ENCODE measurements at regions not wholly inside any gene's neighbourhood (a gene's known extent, or its start where the extent isn't known, plus 50 kb on each side); places are given as distances from the start of the nearest gene placed in this dataset.

GRCh38 chr6:165873976-165874375 lies 210.9 kb upstream of the PDE10A start:
- Mint-ChIP-seq H3K4me3 (no peak overlapping the region), H3K27ac (no peak overlapping the region), H3K27me3 (peaks cover 20% of the 10 kb centered on the region), H3K4me1 (ENCODE audit: low read depth) (no peaks in the 10 kb centered on the region), H3K36me3 (ENCODE audit: low read depth) (no peaks in the 10 kb centered on the region), H3K9me3 (peaks cover 11% of the 10 kb centered on the region)
- DNase-seq: no peak

- Mint-ChIP-seq H3K27ac (no peak overlapping the region), H3K27me3 (peaks cover 15% of the 10 kb centered on the region), H3K9me3 (peaks cover 11% of the 10 kb centered on the region), H3K4me1 (ENCODE audit: low read depth) (no peaks in the 10 kb centered on the region), H3K4me3 (no peak overlapping the region), H3K36me3 (ENCODE audit: low read depth) (no peaks in the 10 kb centered on the region)
- no peak for DNase-seq
These were observed 209.8 kb upstream of the PDE10A start for GRCh38 chr6:165872811-165873210.

DNA sequence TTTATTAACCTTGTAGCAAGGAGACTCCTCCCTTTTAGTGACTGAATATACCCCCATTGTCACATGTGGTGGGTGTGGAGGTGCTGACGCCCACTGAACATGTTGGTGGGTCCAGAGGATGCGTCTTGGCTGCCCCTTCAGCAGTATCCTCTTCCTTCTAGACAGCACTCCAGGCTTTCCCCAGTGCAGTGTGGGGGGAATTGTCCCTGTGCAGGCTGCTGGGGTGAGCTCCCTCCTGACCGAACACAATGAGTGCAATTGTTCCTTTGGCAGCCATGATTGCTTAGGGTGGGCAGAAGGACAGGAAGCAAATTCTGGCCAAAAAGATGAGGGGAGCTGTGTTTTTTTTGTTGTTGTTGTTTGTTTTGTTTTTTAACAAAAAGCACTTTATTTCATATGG lies 209.3 kb upstream of the PDE10A start:
- Mint-ChIP-seq H3K36me3 (ENCODE audit: low read depth) (no peaks in the 10 kb centered on the region), H3K4me3 (no peak overlapping the region), H3K9me3 (peaks cover 13% of the 10 kb centered on the region), H3K27me3 (peaks cover 14% of the 10 kb centered on the region), H3K4me1 (ENCODE audit: low read depth) (no peaks in the 10 kb centered on the region), H3K27ac (no peak overlapping the region)
- DNase-seq: no peak

GRCh38 chr6:165871571-165871970 lies 208.5 kb upstream of the PDE10A start:
- no peak overlapping the region for H3K27ac Mint-ChIP-seq
- H3K9me3 Mint-ChIP-seq: peaks cover 17% of the 10 kb centered on the region
- H3K36me3 Mint-ChIP-seq (ENCODE audit: low read depth): no peaks in the 10 kb centered on the region
- DNase-seq: no peak
- no peak overlapping the region for H3K4me3 Mint-ChIP-seq
- peaks cover 10% of the 10 kb centered on the region for H3K27me3 Mint-ChIP-seq
- H3K4me1 Mint-ChIP-seq (ENCODE audit: low read depth): no peaks in the 10 kb centered on the region

- peaks cover 3% of the 10 kb centered on the region for H3K27me3 Mint-ChIP-seq
- H3K4me3 Mint-ChIP-seq: no peak overlapping the region
- H3K4me1 Mint-ChIP-seq (ENCODE audit: low read depth): no peaks in the 10 kb centered on the region
- DNase-seq: no peak
- H3K9me3 Mint-ChIP-seq: peaks cover 26% of the 10 kb centered on the region
- H3K27ac Mint-ChIP-seq: no peak overlapping the region
- H3K36me3 Mint-ChIP-seq (ENCODE audit: low read depth): no peaks in the 10 kb centered on the region
These were observed 206.5 kb upstream of the PDE10A start for GRCh38 chr6:165869526-165869925.

- no peak overlapping the region for H3K4me3 Mint-ChIP-seq
- H3K36me3 Mint-ChIP-seq (ENCODE audit: low read depth): no peaks in the 10 kb centered on the region
- peaks cover 28% of the 10 kb centered on the region for H3K9me3 Mint-ChIP-seq
- no peaks in the 10 kb centered on the region for H3K4me1 Mint-ChIP-seq (ENCODE audit: low read depth)
- H3K27ac Mint-ChIP-seq: no peak overlapping the region
- DNase-seq: no peak
- H3K27me3 Mint-ChIP-seq: peaks cover 28% of the 10 kb centered on the region
These were observed 201.9 kb upstream of the PDE10A start for GRCh38 chr6:165864925-165865324.

DNA sequence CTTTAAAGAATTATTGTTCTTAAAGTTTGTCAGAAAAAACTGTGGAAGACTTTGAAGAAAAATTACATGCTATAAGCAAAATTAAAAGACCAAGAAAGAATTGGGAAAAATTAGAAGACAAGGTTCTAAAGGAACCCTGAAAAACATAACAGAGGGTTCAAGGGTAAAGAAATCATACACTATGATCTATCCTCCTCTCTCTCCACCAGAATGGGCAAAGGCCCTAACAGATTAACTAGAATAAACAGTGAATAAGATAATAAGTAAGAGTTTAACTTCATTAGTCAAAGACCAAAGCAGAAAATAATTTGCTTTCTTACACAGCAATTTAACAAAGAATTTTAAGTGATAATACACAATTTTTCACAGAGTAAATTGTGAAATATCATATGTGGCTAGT lies 201.2 kb upstream of the PDE10A start:
- Mint-ChIP-seq H3K4me1 (ENCODE audit: low read depth) (no peaks in the 10 kb centered on the region), H3K36me3 (ENCODE audit: low read depth) (no peaks in the 10 kb centered on the region), H3K4me3 (no peak overlapping the region), H3K27ac (no peak overlapping the region), H3K27me3 (peaks cover 32% of the 10 kb centered on the region), H3K9me3 (peaks cover 20% of the 10 kb centered on the region)
- DNase-seq: no peak

DNA sequence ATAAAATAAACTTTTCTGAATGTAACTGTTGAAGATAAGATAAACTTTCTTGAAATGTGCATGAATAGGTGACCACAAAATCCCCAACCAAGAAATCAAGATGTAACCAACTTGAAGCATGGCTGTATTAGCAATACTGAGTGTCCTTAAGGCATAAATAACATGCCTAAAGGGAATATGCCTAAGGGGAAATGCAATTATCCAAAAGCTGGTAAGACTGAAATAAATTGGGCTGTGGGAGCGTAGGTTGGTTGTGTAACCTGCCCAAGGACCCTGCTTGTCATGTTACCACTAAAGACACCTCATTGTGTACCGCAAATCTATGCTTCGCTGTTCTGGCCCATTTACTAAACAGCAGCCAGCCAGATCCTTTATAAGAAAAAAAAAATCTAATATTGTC lies 200.8 kb upstream of the PDE10A start:
- DNase-seq: no peak
- H3K4me1 Mint-ChIP-seq (ENCODE audit: low read depth): no peaks in the 10 kb centered on the region
- peaks cover 36% of the 10 kb centered on the region for H3K27me3 Mint-ChIP-seq
- no peak overlapping the region for H3K4me3 Mint-ChIP-seq
- H3K27ac Mint-ChIP-seq: no peak overlapping the region
- H3K9me3 Mint-ChIP-seq: peaks cover 20% of the 10 kb centered on the region
- no peaks in the 10 kb centered on the region for H3K36me3 Mint-ChIP-seq (ENCODE audit: low read depth)

DNA sequence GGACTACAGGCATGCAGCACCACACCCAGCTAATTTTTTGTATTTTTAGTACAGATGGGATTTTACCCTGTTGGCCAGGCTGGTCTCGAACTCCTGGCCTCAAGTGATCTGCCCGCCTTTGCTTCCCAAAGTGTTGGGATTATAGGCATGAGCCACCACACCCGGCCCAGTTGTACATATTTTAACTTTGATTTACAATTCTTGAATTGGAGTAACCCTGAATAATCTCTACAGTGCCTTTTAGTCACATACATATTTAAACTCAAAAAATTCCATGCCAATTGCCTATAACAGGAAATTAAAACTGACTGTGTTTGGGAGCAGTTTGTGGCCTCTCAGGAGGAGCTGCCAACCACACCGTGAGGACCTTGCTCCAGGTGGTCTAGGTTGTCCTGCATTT lies 199.8 kb upstream of the PDE10A start:
- Mint-ChIP-seq H3K9me3 (peaks cover 20% of the 10 kb centered on the region), H3K27ac (no peak overlapping the region), H3K4me1 (ENCODE audit: low read depth) (no peaks in the 10 kb centered on the region), H3K27me3 (peaks cover 44% of the 10 kb centered on the region), H3K4me3 (no peak overlapping the region), H3K36me3 (ENCODE audit: low read depth) (no peaks in the 10 kb centered on the region)
- DNase-seq: no peak

GRCh38 chr6:165861226-165861625 lies 198.2 kb upstream of the PDE10A start:
- Mint-ChIP-seq H3K4me1 (ENCODE audit: low read depth) (no peaks in the 10 kb centered on the region), H3K27ac (no peak overlapping the region), H3K4me3 (no peak overlapping the region), H3K36me3 (ENCODE audit: low read depth) (no peaks in the 10 kb centered on the region), H3K9me3 (peaks cover 11% of the 10 kb centered on the region), H3K27me3 (peaks cover 54% of the 10 kb centered on the region)
- DNase-seq: no peak

DNA sequence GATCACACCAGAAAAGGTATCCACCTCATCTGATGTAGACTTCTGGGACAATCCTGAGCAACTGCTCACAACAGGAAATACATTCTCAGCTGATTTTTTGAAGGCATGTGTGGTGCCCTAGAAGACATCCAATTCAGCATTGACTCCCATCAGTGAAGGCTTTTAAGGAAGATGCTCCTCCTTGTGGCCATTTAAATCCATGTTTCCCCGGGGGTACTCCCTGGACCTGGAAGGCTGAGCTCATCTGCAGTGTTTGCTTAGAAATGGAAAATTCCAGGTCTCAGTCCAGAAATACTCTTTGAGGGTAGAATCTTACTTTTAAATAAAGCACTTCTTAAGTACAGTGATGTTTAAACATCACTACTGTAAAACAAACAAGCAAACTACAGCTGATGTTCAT lies 195.5 kb upstream of the PDE10A start:
- no peaks in the 10 kb centered on the region for H3K36me3 Mint-ChIP-seq (ENCODE audit: low read depth)
- DNase-seq: no peak
- no peak overlapping the region for H3K4me3 Mint-ChIP-seq
- peaks cover 66% of the 10 kb centered on the region for H3K27me3 Mint-ChIP-seq
- peaks cover 2% of the 10 kb centered on the region for H3K9me3 Mint-ChIP-seq
- no peaks in the 10 kb centered on the region for H3K4me1 Mint-ChIP-seq (ENCODE audit: low read depth)
- no peak overlapping the region for H3K27ac Mint-ChIP-seq

- Mint-ChIP-seq H3K27ac (no peak overlapping the region), H3K36me3 (ENCODE audit: low read depth) (no peaks in the 10 kb centered on the region), H3K4me1 (ENCODE audit: low read depth) (no peaks in the 10 kb centered on the region), H3K9me3 (no peaks in the 10 kb centered on the region), H3K4me3 (no peak overlapping the region), H3K27me3 (peaks cover 73% of the 10 kb centered on the region)
- no peak for DNase-seq
These were observed 192.8 kb upstream of the PDE10A start for GRCh38 chr6:165855856-165856255.

- DNase-seq: no peak
- Mint-ChIP-seq H3K27me3 (peaks cover 74% of the 10 kb centered on the region), H3K9me3 (no peaks in the 10 kb centered on the region), H3K36me3 (ENCODE audit: low read depth) (no peaks in the 10 kb centered on the region), H3K4me3 (no peak overlapping the region), H3K4me1 (ENCODE audit: low read depth) (peaks cover 4% of the 10 kb centered on the region), H3K27ac (no peak overlapping the region)
These were observed 192.0 kb upstream of the PDE10A start for GRCh38 chr6:165854863-165855593.

DNA sequence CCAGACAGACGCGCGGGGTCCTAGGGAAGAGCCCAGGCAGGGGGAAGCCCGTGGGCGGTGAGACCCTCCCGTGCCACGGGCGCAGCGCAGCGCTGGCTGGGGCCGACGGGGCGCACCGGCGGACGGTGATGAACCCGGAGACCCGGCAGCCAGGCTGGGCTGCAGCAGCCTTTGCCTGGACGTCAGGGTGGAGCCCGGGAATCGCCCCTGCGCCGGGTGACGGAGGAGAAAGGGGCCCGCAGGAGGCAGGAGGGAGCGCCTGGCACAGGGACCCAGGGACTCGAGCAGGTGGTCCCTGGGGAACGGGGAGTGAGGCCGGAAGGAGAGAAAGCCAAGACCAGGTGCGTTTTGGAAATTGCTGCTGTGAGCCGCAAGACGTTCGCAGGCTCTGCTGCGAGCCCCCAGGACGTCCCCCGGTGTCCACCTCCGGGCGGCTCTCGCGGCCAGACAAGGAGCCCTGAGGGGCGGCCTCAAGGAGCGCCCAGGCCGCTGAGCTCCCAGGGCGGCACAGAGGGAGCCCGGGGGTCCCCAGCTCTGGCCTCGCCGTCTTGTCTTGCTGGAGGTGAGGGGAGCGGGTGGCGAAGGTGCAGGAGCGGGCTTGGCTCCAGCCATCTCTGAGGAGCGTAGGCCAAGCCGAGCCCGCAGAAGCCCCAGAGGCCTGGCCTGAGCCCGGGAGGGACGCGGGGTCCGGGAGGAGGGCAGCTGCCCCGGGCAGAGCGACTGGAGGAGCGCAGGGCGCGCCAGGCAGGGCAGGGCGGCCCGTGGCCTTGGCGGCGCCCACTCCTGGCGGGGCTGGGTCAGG lies 191.2 kb upstream of the PDE10A start:
- H3K36me3 Mint-ChIP-seq (ENCODE audit: low read depth): no peaks in the 10 kb centered on the region

DNA sequence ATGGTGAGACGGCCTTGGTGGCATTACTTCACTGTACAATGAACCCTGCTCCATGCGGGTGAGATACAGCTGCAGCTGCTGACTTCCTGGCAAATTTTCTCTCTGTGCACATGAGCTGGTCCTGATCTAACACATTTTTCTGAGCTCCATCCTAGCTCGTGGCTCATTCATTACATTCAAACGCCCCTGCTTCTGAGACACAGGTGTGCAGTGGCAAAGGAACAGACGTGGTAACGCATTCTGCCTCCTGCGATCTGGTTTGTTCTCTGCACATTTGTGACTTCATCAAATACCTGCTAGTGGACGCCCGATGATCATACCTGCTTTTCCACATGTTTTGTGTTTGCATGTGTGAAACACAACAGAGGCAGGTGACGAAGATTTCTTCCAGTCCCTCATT lies 189.6 kb upstream of the PDE10A start:
- no peak overlapping the region for H3K4me3 Mint-ChIP-seq
- H3K27me3 Mint-ChIP-seq: peaks cover 77% of the 10 kb centered on the region
- no peak overlapping the region for H3K27ac Mint-ChIP-seq
- H3K4me1 Mint-ChIP-seq (ENCODE audit: low read depth): peaks cover 10% of the 10 kb centered on the region
- H3K9me3 Mint-ChIP-seq: no peaks in the 10 kb centered on the region
- H3K36me3 Mint-ChIP-seq (ENCODE audit: low read depth): no peaks in the 10 kb centered on the region
- DNase-seq: no peak

More for the DNA sequence above, 191.2 kb upstream of the PDE10A start:
- Mint-ChIP-seq H3K9me3 (no peaks in the 10 kb centered on the region), H3K27me3 (peaks cover 77% of the 10 kb centered on the region), H3K4me3 (no peak overlapping the region), H3K27ac (no peak overlapping the region), H3K4me1 (ENCODE audit: low read depth) (peaks cover 10% of the 10 kb centered on the region)
- DNase-seq: no peak
